ENCODE measurements at regions not wholly inside any gene's neighbourhood (a gene's known extent, or its start where the extent isn't known, plus 50 kb on each side); places are given as distances from the start of the nearest gene placed in this dataset.

DNA sequence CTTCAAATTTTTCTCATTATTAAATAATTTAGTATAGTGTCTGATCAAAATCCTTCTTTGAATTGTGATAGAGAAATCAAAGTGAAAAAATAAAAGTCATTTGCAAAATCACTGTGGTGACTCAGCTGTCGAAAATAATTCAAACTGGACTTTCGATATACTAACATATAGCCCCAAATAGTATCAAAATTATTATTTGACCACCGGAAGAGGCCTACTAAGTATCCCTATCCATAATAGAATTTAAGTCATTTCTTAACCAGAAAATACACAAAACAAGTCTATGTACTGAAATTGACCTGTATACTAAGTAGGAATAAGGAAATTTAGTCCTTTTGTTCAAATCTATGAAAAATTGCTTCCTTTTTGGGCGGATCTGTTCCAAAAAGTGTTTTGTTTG, 180.7 kb downstream of the MRPL39 start:
- no peak for TF ChIP-seq CTCF (IDR thresholded peaks at IDR 0.05)
- no peak for TF ChIP-seq EZH2 (IDR thresholded peaks at IDR 0.05; ENCODE audit: borderline replicate concordance, insufficient read depth, low read depth, low read length, poor library complexity, severe bottlenecking)

Data from B cell (primary cell).